ENCODE measurements at regions not wholly inside any gene's neighbourhood (a gene's known extent, or its start where the extent isn't known, plus 50 kb on each side); places are given as distances from the start of the nearest gene placed in this dataset.

GRCh38 chr10:55280696-55281095, 479.7 kb upstream of the PCDH15 start:
- H3K4me3 Mint-ChIP-seq: no peak overlapping the region
- H3K4me1 Mint-ChIP-seq: no peaks in the 10 kb centered on the region
- peaks cover 3% of the 10 kb centered on the region for H3K36me3 Mint-ChIP-seq
- peaks cover 10% of the 10 kb centered on the region for H3K9me3 Mint-ChIP-seq
- H3K27ac Mint-ChIP-seq: no peak overlapping the region
- no peaks in the 10 kb centered on the region for H3K27me3 Mint-ChIP-seq (ENCODE audit: low read depth)
- no peak for DNase-seq (ENCODE audit: low spot score in 2 of 2, unreplicated experiment in 2 of 2)
- TF ChIP-seq, protein P1, sequence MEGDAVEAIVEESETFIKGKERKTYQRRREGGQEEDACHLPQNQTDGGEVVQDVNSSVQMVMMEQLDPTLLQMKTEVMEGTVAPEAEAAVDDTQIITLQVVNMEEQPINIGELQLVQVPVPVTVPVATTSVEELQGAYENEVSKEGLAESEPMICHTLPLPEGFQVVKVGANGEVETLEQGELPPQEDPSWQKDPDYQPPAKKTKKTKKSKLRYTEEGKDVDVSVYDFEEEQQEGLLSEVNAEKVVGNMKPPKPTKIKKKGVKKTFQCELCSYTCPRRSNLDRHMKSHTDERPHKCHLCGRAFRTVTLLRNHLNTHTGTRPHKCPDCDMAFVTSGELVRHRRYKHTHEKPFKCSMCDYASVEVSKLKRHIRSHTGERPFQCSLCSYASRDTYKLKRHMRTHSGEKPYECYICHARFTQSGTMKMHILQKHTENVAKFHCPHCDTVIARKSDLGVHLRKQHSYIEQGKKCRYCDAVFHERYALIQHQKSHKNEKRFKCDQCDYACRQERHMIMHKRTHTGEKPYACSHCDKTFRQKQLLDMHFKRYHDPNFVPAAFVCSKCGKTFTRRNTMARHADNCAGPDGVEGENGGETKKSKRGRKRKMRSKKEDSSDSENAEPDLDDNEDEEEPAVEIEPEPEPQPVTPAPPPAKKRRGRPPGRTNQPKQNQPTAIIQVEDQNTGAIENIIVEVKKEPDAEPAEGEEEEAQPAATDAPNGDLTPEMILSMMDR (IDR thresholded peaks at IDR 0.05; ENCODE audit: unreplicated experiment): no peak

DNA sequence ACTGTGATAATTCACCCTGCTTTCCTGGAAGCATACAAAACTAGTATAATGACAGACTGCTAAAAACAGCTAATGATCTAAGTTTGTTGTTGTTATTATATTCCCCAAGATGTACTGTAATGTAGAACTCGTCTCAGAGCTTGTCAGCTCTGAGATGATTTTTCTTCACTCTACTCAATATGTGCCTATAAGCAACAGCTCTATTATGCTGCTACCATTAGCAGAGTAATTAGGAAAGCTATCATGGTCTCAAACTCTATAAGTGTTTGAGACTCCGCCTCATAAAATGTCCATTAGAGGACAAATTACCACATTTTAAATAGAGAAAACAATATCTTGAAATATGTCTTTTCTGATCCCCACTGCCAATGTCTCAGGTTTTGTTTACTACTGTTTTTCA, 476.5 kb upstream of the PCDH15 start:
- Mint-ChIP-seq H3K4me3 (no peak overlapping the region), H3K4me1 (no peaks in the 10 kb centered on the region), H3K27ac (no peak overlapping the region), H3K27me3 (ENCODE audit: low read depth) (no peaks in the 10 kb centered on the region), H3K9me3 (no peaks in the 10 kb centered on the region), H3K36me3 (no peaks in the 10 kb centered on the region)
- no peak for DNase-seq (ENCODE audit: low spot score in 2 of 2, unreplicated experiment in 2 of 2)
- TF ChIP-seq, protein P1 (IDR thresholded peaks at IDR 0.05; ENCODE audit: unreplicated experiment): no peak

- no peak overlapping the region for H3K4me3 Mint-ChIP-seq
- no peak overlapping the region for H3K27ac Mint-ChIP-seq
- TF ChIP-seq, protein P1 (IDR thresholded peaks at IDR 0.05; ENCODE audit: unreplicated experiment): no peak
Observed at GRCh38 chr10:55274367-55274766, 473.3 kb upstream of the PCDH15 start.

DNA sequence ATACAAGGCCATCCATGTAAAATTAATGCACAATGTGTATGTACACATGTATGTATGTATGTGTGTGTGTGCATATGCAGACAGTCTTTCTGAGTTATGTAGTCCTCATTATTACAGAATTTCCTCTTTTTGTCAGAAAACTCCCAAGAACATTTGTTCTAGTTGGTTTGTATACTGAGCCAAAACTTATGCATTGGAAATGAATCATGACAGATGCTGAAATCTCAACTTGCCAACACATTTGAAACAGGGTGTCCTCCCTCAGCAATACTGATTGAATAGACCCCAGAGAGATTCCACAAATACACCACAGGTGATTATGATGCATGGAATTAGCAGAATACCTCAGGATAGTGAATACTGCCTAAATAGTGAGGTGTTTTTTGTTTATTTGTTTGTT, 472.9 kb upstream of the PCDH15 start:
- Mint-ChIP-seq H3K27ac (no peak overlapping the region), H3K9me3 (peaks cover 16% of the 10 kb centered on the region), H3K4me1 (no peaks in the 10 kb centered on the region), H3K36me3 (peaks cover 2% of the 10 kb centered on the region), H3K27me3 (ENCODE audit: low read depth) (no peaks in the 10 kb centered on the region), H3K4me3 (no peak overlapping the region)
- DNase-seq (ENCODE audit: low spot score in 2 of 2, unreplicated experiment in 2 of 2): no peak
- TF ChIP-seq, protein P1 (IDR thresholded peaks at IDR 0.05; ENCODE audit: unreplicated experiment): no peak

More at GRCh38 chr10:55274367-55274766, 473.3 kb upstream of the PCDH15 start:
- Mint-ChIP-seq H3K27me3 (ENCODE audit: low read depth) (no peaks in the 10 kb centered on the region), H3K9me3 (peaks cover 11% of the 10 kb centered on the region), H3K36me3 (no peaks in the 10 kb centered on the region), H3K4me1 (no peaks in the 10 kb centered on the region)
- DNase-seq (ENCODE audit: low spot score in 2 of 2, unreplicated experiment in 2 of 2): no peak

GRCh38 chr10:55272886-55273285, 471.9 kb upstream of the PCDH15 start:
- Mint-ChIP-seq H3K27ac (no peak overlapping the region), H3K4me1 (no peaks in the 10 kb centered on the region), H3K4me3 (no peak overlapping the region), H3K36me3 (peaks cover 3% of the 10 kb centered on the region), H3K27me3 (ENCODE audit: low read depth) (no peaks in the 10 kb centered on the region), H3K9me3 (peaks cover 18% of the 10 kb centered on the region)
- no peak for DNase-seq (ENCODE audit: low spot score in 2 of 2, unreplicated experiment in 2 of 2)
- TF ChIP-seq, protein P1 (IDR thresholded peaks at IDR 0.05; ENCODE audit: unreplicated experiment): no peak

DNA sequence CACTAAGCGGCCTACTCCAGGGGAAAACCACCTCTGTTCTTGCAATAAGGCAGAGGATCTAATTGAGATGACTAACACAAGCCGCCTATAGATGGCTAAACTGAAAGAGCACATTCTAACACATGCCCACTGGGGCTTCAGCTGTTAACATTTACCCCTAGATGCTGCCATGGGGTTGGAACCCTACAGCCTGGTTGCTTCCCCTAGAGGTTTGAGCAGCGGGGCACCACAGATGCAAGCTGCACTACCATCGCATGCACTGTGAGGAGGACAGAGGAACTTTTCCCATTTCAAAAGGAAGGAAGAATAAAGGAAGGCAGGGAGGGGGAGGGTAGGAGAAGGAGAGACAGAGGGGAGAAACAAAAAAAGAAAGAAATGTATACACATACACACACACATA, 465.8 kb upstream of the PCDH15 start:
- DNase-seq (ENCODE audit: low spot score in 2 of 2, unreplicated experiment in 2 of 2): no peak
- peaks cover 18% of the 10 kb centered on the region for H3K9me3 Mint-ChIP-seq
- H3K27ac Mint-ChIP-seq: no peak overlapping the region
- peaks cover 3% of the 10 kb centered on the region for H3K36me3 Mint-ChIP-seq
- H3K27me3 Mint-ChIP-seq (ENCODE audit: low read depth): no peaks in the 10 kb centered on the region
- TF ChIP-seq, protein P1 (IDR thresholded peaks at IDR 0.05; ENCODE audit: unreplicated experiment): no peak
- H3K4me3 Mint-ChIP-seq: no peak overlapping the region
- H3K4me1 Mint-ChIP-seq: peaks cover 3% of the 10 kb centered on the region
